Esophagus mucosa (tissue), 1 donor: ENCODE measurements at regions not wholly inside any gene's neighbourhood (a gene's known extent, or its start where the extent isn't known, plus 50 kb on each side); places are given as distances from the start of the nearest gene placed in this dataset.

Experiments used
- ATAC-seq: fragments of 200-7000 bp; cut with Tn5 transposase; one replicate; pipeline ENCODE4 v1.9.1; 2020
- donor health status: DM: yes; HTN: yes; CAD: no.

GRCh38 chr12:42660968-42661937, 71.7 kb upstream of the PRICKLE1 start:
- ATAC-seq = no peak

DNA sequence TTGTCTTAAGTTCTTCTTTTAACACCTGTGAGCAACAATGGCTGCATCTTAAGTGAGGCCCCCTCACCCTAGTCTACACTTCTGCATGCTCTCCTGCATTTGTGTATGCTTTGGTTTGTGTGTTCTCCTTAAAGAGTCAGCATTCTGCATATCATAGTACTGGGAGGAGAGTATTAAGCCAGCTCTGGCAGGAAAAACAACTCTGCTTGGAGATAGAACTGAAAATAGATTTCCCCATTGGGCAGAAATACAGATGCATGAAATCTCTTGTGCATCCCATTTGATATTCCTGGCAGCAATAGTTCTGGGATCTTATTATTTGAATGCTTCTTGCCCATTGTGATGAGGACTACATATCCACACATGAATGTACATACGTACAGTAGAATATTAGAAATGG, 70.6 kb upstream of the PRICKLE1 start:
- no peak for ATAC-seq

DNA sequence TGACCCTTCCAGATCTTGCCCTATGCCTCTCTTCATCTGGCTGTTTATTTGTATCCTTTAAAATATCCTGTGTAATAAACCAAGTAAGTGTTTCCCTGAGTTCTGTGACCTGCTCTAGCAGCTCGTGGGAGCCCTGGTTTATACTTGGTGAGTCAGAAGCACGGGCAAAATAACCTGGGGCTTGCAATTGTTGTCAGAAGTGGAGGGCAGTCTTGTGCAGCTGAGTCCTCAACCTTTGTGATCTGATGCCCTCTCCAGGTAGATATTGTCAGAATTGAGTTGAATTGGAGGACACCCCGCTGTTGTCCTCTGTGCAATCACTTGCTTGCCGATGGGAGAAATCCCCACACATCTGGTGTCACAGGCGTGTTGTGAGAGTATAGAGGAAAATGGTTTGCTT, 62.5 kb upstream of the PRICKLE1 start:
- ATAC-seq = no peak

DNA sequence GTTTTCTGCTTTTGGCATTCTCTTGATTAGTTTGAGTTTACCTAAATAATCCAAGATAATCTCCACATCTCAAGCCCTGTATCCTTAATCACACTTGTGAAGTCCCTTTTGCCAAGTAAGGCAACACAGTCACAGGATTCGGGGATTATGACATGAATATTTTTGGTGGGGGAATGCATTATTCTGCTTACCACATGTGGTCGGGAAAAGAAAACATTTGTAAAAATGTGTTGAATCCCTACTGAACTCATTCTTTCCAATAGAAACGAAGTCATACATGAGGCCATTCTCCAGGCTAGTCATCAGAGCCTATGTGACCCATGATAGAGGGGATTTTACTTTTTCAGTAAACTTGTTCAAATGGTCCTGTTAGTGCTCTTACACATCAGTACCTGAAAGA, 58.5 kb upstream of the PRICKLE1 start:
- ATAC-seq = no peak

DNA sequence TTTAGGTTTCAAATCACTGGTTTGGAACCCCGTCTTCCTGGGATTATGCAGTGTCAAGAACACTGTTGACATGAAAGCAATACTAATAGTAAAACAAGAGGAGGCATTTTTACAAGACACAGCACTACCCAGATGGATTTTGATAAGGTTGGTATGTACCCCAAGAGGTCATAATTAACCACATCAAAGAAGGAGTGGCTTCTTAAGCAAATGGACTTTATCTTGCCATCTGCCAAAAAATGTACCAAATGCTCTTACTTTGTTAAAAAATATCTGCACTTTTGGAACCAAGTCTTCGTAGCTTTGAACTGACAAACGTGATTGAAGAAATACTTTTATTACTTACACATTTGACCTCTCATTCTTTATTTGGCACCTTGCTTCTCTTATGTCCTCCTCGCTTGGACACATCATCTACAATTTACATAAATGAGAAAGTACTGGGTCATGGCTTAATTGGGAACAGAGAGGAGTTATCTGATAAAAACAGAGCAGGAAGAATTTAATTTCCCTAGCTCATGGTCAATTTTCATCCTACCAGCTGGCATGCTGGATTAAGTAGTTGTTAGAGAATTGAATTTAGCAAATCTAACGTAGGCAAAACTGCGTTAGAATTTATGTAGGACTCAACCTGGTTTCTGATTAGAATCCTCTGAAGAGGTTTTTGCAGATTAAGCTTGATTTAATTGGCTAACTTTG, 54.5 kb upstream of the PRICKLE1 start:
- ATAC-seq = no peak

- no peak for ATAC-seq
These were observed 51.8 kb upstream of the PRICKLE1 start for GRCh38 chr12:42641221-42641885.

GRCh38 chr12:42640391-42640790, 50.8 kb upstream of the PRICKLE1 start:
- no peak for ATAC-seq

- ATAC-seq = no peak
These were observed 50.0 kb upstream of the PRICKLE1 start for GRCh38 chr12:42639556-42639955.
